ENCODE measurements at regions not wholly inside any gene's neighbourhood (a gene's known extent, or its start where the extent isn't known, plus 50 kb on each side); places are given as distances from the start of the nearest gene placed in this dataset.

- TF ChIP-seq, protein P1, sequence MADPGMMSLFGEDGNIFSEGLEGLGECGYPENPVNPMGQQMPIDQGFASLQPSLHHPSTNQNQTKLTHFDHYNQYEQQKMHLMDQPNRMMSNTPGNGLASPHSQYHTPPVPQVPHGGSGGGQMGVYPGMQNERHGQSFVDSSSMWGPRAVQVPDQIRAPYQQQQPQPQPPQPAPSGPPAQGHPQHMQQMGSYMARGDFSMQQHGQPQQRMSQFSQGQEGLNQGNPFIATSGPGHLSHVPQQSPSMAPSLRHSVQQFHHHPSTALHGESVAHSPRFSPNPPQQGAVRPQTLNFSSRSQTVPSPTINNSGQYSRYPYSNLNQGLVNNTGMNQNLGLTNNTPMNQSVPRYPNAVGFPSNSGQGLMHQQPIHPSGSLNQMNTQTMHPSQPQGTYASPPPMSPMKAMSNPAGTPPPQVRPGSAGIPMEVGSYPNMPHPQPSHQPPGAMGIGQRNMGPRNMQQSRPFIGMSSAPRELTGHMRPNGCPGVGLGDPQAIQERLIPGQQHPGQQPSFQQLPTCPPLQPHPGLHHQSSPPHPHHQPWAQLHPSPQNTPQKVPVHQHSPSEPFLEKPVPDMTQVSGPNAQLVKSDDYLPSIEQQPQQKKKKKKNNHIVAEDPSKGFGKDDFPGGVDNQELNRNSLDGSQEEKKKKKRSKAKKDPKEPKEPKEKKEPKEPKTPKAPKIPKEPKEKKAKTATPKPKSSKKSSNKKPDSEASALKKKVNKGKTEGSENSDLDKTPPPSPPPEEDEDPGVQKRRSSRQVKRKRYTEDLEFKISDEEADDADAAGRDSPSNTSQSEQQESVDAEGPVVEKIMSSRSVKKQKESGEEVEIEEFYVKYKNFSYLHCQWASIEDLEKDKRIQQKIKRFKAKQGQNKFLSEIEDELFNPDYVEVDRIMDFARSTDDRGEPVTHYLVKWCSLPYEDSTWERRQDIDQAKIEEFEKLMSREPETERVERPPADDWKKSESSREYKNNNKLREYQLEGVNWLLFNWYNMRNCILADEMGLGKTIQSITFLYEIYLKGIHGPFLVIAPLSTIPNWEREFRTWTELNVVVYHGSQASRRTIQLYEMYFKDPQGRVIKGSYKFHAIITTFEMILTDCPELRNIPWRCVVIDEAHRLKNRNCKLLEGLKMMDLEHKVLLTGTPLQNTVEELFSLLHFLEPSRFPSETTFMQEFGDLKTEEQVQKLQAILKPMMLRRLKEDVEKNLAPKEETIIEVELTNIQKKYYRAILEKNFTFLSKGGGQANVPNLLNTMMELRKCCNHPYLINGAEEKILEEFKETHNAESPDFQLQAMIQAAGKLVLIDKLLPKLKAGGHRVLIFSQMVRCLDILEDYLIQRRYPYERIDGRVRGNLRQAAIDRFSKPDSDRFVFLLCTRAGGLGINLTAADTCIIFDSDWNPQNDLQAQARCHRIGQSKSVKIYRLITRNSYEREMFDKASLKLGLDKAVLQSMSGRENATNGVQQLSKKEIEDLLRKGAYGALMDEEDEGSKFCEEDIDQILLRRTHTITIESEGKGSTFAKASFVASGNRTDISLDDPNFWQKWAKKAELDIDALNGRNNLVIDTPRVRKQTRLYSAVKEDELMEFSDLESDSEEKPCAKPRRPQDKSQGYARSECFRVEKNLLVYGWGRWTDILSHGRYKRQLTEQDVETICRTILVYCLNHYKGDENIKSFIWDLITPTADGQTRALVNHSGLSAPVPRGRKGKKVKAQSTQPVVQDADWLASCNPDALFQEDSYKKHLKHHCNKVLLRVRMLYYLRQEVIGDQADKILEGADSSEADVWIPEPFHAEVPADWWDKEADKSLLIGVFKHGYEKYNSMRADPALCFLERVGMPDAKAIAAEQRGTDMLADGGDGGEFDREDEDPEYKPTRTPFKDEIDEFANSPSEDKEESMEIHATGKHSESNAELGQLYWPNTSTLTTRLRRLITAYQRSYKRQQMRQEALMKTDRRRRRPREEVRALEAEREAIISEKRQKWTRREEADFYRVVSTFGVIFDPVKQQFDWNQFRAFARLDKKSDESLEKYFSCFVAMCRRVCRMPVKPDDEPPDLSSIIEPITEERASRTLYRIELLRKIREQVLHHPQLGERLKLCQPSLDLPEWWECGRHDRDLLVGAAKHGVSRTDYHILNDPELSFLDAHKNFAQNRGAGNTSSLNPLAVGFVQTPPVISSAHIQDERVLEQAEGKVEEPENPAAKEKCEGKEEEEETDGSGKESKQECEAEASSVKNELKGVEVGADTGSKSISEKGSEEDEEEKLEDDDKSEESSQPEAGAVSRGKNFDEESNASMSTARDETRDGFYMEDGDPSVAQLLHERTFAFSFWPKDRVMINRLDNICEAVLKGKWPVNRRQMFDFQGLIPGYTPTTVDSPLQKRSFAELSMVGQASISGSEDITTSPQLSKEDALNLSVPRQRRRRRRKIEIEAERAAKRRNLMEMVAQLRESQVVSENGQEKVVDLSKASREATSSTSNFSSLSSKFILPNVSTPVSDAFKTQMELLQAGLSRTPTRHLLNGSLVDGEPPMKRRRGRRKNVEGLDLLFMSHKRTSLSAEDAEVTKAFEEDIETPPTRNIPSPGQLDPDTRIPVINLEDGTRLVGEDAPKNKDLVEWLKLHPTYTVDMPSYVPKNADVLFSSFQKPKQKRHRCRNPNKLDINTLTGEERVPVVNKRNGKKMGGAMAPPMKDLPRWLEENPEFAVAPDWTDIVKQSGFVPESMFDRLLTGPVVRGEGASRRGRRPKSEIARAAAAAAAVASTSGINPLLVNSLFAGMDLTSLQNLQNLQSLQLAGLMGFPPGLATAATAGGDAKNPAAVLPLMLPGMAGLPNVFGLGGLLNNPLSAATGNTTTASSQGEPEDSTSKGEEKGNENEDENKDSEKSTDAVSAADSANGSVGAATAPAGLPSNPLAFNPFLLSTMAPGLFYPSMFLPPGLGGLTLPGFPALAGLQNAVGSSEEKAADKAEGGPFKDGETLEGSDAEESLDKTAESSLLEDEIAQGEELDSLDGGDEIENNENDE (IDR thresholded peaks at IDR 0.05; ENCODE audit: insufficient replicate concordance, low read length), result no peak
- TF ChIP-seq JUND (IDR thresholded peaks at IDR 0.05; ENCODE audit: low read length), result no peak
- TF ChIP-seq CBX8 (IDR thresholded peaks at IDR 0.05; ENCODE audit: borderline replicate concordance, low read depth, low read length), result no peak
These were observed 1233.9 kb upstream of the ALCAM start (continued) for GRCh38 chr3:104132566-104133403.
